Gastrocnemius medialis (tissue), 4 donors: ENCODE measurements at regions not wholly inside any gene's neighbourhood (a gene's known extent, or its start where the extent isn't known, plus 50 kb on each side); places are given as distances from the start of the nearest gene placed in this dataset.

Source experiments
- CTCF ChIP-seq, 5 experiments: fragments of 450-650 bp in 3 of 5; fragments of 200-600 bp in 2 of 5; sonication (generic) in 2 of 5; IDR thresholded peaks in 4 of 5; conservative IDR thresholded peaks in 1 of 5; 1 replicate in 4 of 5; 2 replicates in 1 of 5; pipeline ENCODE4 v1.5.1; 2016 to 2019; ENCODE audit warnings: antibody characterized with exemption in 5 of 5, mild to moderate bottlenecking in 3 of 5, moderate library complexity in 3 of 5
- POLR2A ChIP-seq, 2 donors: fragments of 450-650 bp; IDR thresholded peaks; one replicate each; pipeline ENCODE4 v1.6.1; 2017; ENCODE audit warnings: antibody characterized with exemption in 2 of 2, mild to moderate bottlenecking in 2 of 2, moderate library complexity in 2 of 2

- TF ChIP-seq CTCF (IDR thresholded peaks at IDR 0.05 in 4 of 5, conservative IDR thresholded peaks at IDR 0.05 in 1 of 5), result no peak
- TF ChIP-seq POLR2A (IDR thresholded peaks at IDR 0.05), result no peak
Measured at GRCh38 chr2:217364224-217364623, 504.4 kb upstream of the TNP1 start.
